ENCODE measurements at regions not wholly inside any gene's neighbourhood (a gene's known extent, or its start where the extent isn't known, plus 50 kb on each side); places are given as distances from the start of the nearest gene placed in this dataset.

GRCh38 chr15:95261546-95261945 is 1030.2 kb downstream of the MCTP2 start:
- TF ChIP-seq CTCF (IDR thresholded peaks at IDR 0.05) (no peak), POLR2A (IDR thresholded peaks at IDR 0.05) (no peak)

Data from uterus (tissue), 2 donors.